ENCODE measurements at regions not wholly inside any gene's neighbourhood (a gene's known extent, or its start where the extent isn't known, plus 50 kb on each side); places are given as distances from the start of the nearest gene placed in this dataset.

DNA sequence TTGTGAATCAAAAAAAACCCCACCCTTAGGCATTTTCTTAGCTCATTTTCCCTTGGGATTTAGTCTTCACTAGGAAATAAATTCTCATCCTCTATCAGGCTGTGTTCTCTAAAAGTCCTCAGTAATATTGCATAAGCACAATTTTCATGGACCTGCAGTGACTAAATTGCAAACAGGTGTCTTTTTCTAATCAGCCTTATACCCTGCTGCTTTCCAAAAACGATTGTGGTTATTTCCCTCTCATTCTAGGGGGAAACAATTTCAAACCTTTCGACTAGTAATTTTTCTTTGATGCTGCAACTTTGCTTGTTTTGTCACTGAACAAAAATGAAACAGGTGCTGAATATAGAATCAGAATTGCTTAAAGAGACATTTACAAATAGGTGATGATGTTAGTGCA, 549.9 kb downstream of the PDHA2 start:
- Histone ChIP-seq H3K36me3 (ENCODE audit: insufficient read depth, low read length) (no peaks in the 10 kb centered on the region), H3K79me2 (ENCODE audit: insufficient read depth, low read length) (no peaks in the 10 kb centered on the region)

DNA sequence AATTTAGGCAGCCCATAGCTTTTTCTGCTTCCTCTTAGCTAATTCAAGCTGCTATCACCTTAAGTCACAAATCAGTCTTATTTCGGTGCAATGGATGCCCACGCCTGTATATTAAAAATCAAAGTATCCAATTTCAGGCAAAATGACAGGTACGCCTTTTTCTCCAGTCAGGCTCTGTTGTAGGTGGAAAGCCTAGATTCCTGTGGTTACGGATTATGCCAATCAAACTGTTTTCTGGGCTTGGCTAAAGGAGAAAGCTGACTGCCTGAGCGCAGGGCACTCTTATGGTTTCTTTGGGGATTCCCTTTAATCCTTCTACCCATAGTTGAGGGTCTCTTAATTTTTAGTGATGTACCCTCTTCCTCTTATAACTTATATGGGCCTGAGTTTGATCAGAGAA, 550.5 kb downstream of the PDHA2 start:
- Histone ChIP-seq H3K9me3 (ENCODE audit: insufficient read depth, low read depth, low read length) (no peaks in the 10 kb centered on the region), H3K9me2 (replicated peaks; ENCODE audit: low read depth, low read length) (no peaks in the 10 kb centered on the region), H3K4me3 (ENCODE audit: low read length, poor library complexity, severe bottlenecking) (no peak overlapping the region), H4K20me1 (ENCODE audit: insufficient read depth, low read length, poor library complexity, severe bottlenecking) (no peaks in the 10 kb centered on the region), H3K4me1 (ENCODE audit: insufficient read depth, low read length, poor library complexity, severe bottlenecking) (no peaks in the 10 kb centered on the region), H2AFZ (ENCODE audit: low read length) (no peak overlapping the region), H3K27me3 (ENCODE audit: insufficient read depth, low read length, poor library complexity, severe bottlenecking) (no peaks in the 10 kb centered on the region), H3K4me2 (ENCODE audit: low read depth, low read length, poor library complexity, severe bottlenecking) (no peak overlapping the region), H3K9ac (ENCODE audit: low read depth, low read length, poor library complexity, severe bottlenecking) (no peak overlapping the region), H3F3A (ENCODE audit: low read depth) (no peaks in the 10 kb centered on the region), H3K36me3 (ENCODE audit: insufficient read depth, low read length) (no peaks in the 10 kb centered on the region), H3K79me2 (ENCODE audit: insufficient read depth, low read length) (no peaks in the 10 kb centered on the region)
- TF ChIP-seq, protein P1, sequence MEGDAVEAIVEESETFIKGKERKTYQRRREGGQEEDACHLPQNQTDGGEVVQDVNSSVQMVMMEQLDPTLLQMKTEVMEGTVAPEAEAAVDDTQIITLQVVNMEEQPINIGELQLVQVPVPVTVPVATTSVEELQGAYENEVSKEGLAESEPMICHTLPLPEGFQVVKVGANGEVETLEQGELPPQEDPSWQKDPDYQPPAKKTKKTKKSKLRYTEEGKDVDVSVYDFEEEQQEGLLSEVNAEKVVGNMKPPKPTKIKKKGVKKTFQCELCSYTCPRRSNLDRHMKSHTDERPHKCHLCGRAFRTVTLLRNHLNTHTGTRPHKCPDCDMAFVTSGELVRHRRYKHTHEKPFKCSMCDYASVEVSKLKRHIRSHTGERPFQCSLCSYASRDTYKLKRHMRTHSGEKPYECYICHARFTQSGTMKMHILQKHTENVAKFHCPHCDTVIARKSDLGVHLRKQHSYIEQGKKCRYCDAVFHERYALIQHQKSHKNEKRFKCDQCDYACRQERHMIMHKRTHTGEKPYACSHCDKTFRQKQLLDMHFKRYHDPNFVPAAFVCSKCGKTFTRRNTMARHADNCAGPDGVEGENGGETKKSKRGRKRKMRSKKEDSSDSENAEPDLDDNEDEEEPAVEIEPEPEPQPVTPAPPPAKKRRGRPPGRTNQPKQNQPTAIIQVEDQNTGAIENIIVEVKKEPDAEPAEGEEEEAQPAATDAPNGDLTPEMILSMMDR (conservative IDR thresholded peaks at IDR 0.05; ENCODE audit: low read length): no peak
- TF ChIP-seq EZH2phosphoT487 (IDR thresholded peaks at IDR 0.05; ENCODE audit: borderline replicate concordance): no peak

More for the DNA sequence above, 549.9 kb downstream of the PDHA2 start:
- Histone ChIP-seq H3K9me3 (ENCODE audit: insufficient read depth, low read depth, low read length) (no peaks in the 10 kb centered on the region), H3K4me1 (ENCODE audit: insufficient read depth, low read length, poor library complexity, severe bottlenecking) (no peaks in the 10 kb centered on the region), H2AFZ (ENCODE audit: low read length) (no peak overlapping the region), H3K9ac (ENCODE audit: low read depth, low read length, poor library complexity, severe bottlenecking) (no peak overlapping the region), H3K4me2 (ENCODE audit: low read depth, low read length, poor library complexity, severe bottlenecking) (no peak overlapping the region), H3K9me2 (replicated peaks; ENCODE audit: low read depth, low read length) (no peaks in the 10 kb centered on the region), H4K20me1 (ENCODE audit: insufficient read depth, low read length, poor library complexity, severe bottlenecking) (no peaks in the 10 kb centered on the region), H3K4me3 (ENCODE audit: low read length, poor library complexity, severe bottlenecking) (no peak overlapping the region), H3F3A (ENCODE audit: low read depth) (no peaks in the 10 kb centered on the region), H3K27me3 (ENCODE audit: insufficient read depth, low read length, poor library complexity, severe bottlenecking) (no peaks in the 10 kb centered on the region)
- TF ChIP-seq, protein P1 (conservative IDR thresholded peaks at IDR 0.05; ENCODE audit: low read length): no peak
- no peak for TF ChIP-seq EZH2phosphoT487 (IDR thresholded peaks at IDR 0.05; ENCODE audit: borderline replicate concordance)

DNA sequence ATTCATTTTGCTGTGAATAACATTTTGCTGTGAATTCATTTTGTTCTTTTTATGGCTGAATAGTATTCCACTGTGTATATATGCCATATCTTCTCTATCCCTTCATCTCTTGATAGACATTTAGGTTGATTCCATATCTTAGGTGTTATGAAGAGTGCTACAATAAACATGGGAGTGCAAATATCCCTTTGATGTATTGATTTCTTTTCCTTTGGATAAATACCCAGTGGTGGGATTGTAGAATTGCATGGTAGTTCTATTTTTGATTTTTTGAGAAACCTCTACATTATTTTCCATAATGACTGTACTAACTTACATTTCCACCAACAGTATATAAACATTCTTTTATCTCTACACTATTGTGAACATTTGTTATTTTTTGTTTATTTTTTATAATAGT, 555.9 kb downstream of the PDHA2 start:
- no peaks in the 10 kb centered on the region; the same call in 1 of the 2 replicates for H3K9me3 ChIP-seq (ENCODE audit: insufficient read depth, low read depth, low read length)
- no peak overlapping the region for H3K4me3 ChIP-seq (ENCODE audit: low read length, poor library complexity, severe bottlenecking)
- H3K79me2 ChIP-seq (ENCODE audit: insufficient read depth, low read length): no peaks in the 10 kb centered on the region
- no peak for TF ChIP-seq EZH2phosphoT487 (IDR thresholded peaks at IDR 0.05; ENCODE audit: borderline replicate concordance)
- no peak overlapping the region for H3K4me2 ChIP-seq (ENCODE audit: low read depth, low read length, poor library complexity, severe bottlenecking)
- no peaks in the 10 kb centered on the region for H3K4me1 ChIP-seq (ENCODE audit: insufficient read depth, low read length, poor library complexity, severe bottlenecking)
- no peaks in the 10 kb centered on the region for H3K27me3 ChIP-seq (ENCODE audit: insufficient read depth, low read length, poor library complexity, severe bottlenecking)
- no peak overlapping the region for H3K9ac ChIP-seq (ENCODE audit: low read depth, low read length, poor library complexity, severe bottlenecking)
- H2AFZ ChIP-seq (ENCODE audit: low read length): no peak overlapping the region
- H3F3A ChIP-seq (ENCODE audit: low read depth): no peaks in the 10 kb centered on the region
- no peaks in the 10 kb centered on the region for H3K9me2 ChIP-seq (replicated peaks; ENCODE audit: low read depth, low read length)
- H4K20me1 ChIP-seq (ENCODE audit: insufficient read depth, low read length, poor library complexity, severe bottlenecking): no peaks in the 10 kb centered on the region
- H3K36me3 ChIP-seq (ENCODE audit: insufficient read depth, low read length): no peaks in the 10 kb centered on the region

DNA sequence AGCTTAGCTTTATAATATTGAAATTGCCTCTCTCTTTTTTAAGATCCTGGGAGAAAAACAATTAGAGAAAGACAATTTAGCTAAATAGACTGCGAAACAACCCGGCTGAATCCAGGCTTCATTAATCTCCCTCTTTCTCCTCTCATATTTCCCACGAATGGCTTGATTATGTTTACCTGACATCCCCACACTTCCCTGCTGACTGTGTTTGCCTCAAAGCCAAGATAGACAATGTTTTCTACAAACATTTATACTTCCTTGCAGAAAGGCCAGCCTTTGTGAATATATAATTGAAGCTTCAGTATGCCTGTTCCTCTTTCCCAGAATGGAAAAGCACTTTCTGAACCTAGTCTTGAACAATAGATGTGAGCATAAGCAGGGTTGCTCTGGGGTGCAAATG, 566.8 kb downstream of the PDHA2 start:
- H3K79me2 ChIP-seq (ENCODE audit: insufficient read depth, low read length): no peaks in the 10 kb centered on the region
- no peaks in the 10 kb centered on the region for H3F3A ChIP-seq (ENCODE audit: low read depth)
- H4K20me1 ChIP-seq (ENCODE audit: insufficient read depth, low read length, poor library complexity, severe bottlenecking): no peaks in the 10 kb centered on the region
- no peaks in the 10 kb centered on the region for H3K27me3 ChIP-seq (ENCODE audit: insufficient read depth, low read length, poor library complexity, severe bottlenecking)
- H3K9me2 ChIP-seq (replicated peaks; ENCODE audit: low read depth, low read length): no peaks in the 10 kb centered on the region
- no peak for TF ChIP-seq EZH2phosphoT487 (IDR thresholded peaks at IDR 0.05; ENCODE audit: borderline replicate concordance)
- TF ChIP-seq, protein P1 (conservative IDR thresholded peaks at IDR 0.05; ENCODE audit: low read length): no peak
- H3K36me3 ChIP-seq (ENCODE audit: insufficient read depth, low read length): no peaks in the 10 kb centered on the region
- no peak overlapping the region for H3K9ac ChIP-seq (ENCODE audit: low read depth, low read length, poor library complexity, severe bottlenecking)
- no peaks in the 10 kb centered on the region for H3K9me3 ChIP-seq (ENCODE audit: insufficient read depth, low read depth, low read length)
- H3K4me2 ChIP-seq (ENCODE audit: low read depth, low read length, poor library complexity, severe bottlenecking): no peak overlapping the region
- H2AFZ ChIP-seq (ENCODE audit: low read length): no peak overlapping the region
- H3K4me1 ChIP-seq (ENCODE audit: insufficient read depth, low read length, poor library complexity, severe bottlenecking): no peaks in the 10 kb centered on the region
- H3K4me3 ChIP-seq (ENCODE audit: low read length, poor library complexity, severe bottlenecking): no peak overlapping the region
